ENCODE measurements at regions not wholly inside any gene's neighbourhood (a gene's known extent, or its start where the extent isn't known, plus 50 kb on each side); places are given as distances from the start of the nearest gene placed in this dataset.

DNA sequence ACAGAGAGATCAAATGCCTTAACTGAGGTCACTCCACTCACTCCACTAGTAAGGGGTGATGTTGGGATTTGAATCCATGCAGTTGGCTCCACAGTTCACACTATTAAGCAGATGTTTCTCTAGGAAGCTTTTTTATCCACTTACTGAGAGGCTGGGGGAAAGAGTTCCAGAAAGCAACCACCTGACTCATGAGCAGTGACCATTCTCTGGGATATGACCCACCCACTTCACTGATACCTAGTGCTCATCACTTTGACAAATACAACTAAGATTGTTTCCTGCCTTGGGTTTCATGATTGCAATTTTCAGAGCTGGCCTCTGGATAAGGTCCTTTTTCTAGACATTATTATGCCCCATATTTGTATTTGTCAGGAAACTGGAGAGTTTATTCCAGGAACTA lies 152.1 kb upstream of the PLEKHG7 start:
- H3K4me3 ChIP-seq = no peak overlapping the region
- intact Hi-C loops (cut with micrococcal nuclease; ENCODE audit: unreplicated experiment) = loop anchor here (5.0 kb wide), 1 partner anchor 403 kb away; the partner anchor contains the start of gene BTG1

DNA sequence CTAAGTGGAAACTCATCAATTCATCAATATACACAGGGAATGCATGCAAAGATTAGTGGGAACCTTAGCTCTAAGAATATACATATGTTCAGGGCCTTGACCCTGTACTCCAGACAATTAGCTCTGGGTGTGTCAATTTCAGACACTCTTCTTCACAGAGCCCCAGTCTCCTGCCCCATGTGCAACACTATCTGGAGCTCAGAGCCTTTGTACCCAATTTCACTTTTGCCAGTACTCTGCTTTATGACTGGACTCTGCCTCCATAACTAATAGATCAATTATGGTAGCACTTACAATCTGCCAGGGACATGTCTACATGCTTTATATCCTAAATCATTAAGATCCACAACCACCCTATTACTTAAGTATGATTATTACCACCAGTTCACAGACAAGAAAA lies 152.5 kb upstream of the PLEKHG7 start:
- BruUV-seq (replicated peaks) = no TSS peak
- ChIA-PET POLR2A (ENCODE audit: unreplicated experiment) (no interaction called here), CTCF (no interaction called here)
- no peaks in the 10 kb centered on the region for H3K9me2 ChIP-seq (ENCODE audit: insufficient read depth)
- H3K4me2 ChIP-seq = no peak overlapping the region
- no peaks in the 10 kb centered on the region for H4K20me1 ChIP-seq (ENCODE audit: insufficient read depth)
- intact Hi-C loops (cut with micrococcal nuclease; ENCODE audit: unreplicated experiment) = loop anchor here (5.0 kb wide), 1 partner anchor 403 kb away; the partner anchor contains the start of gene BTG1
- no peaks in the 10 kb centered on the region for H3K79me2 ChIP-seq (ENCODE audit: low read depth)
- H3K27me3 ChIP-seq (ENCODE audit: insufficient read depth, low read depth) = no peaks in the 10 kb centered on the region
- no peaks in the 10 kb centered on the region for H3K36me3 ChIP-seq (ENCODE audit: low read depth)
- H3K4me3 ChIP-seq = no peak overlapping the region
- no peak for DNase-seq
- peaks cover 17% of the 10 kb centered on the region for H3F3A ChIP-seq (ENCODE audit: insufficient read depth, low read depth)
- H3K4me1 ChIP-seq (replicated peaks; ENCODE audit: insufficient read depth) = peaks cover 19% of the 10 kb centered on the region
- no peak overlapping the region for H2AFZ ChIP-seq
- no peak for TF ChIP-seq CTCF (conservative IDR thresholded peaks at IDR 0.05)
- no peak for TF ChIP-seq EZH2 (IDR thresholded peaks at IDR 0.05; ENCODE audit: low read depth)
- no peaks in the 10 kb centered on the region for H3K9me3 ChIP-seq (ENCODE audit: insufficient read depth, low read depth)
- H3K27ac ChIP-seq = no peak overlapping the region

More for the DNA sequence above, 152.1 kb upstream of the PLEKHG7 start:
- ChIA-PET POLR2A (ENCODE audit: unreplicated experiment) (no interaction called here), CTCF (no interaction called here)
- H3K27ac ChIP-seq = no peak overlapping the region
- H3K79me2 ChIP-seq (ENCODE audit: low read depth) = no peaks in the 10 kb centered on the region
- H2AFZ ChIP-seq = no peak overlapping the region
- H3K27me3 ChIP-seq (ENCODE audit: insufficient read depth, low read depth) = no peaks in the 10 kb centered on the region
- H3K4me1 ChIP-seq (replicated peaks; ENCODE audit: insufficient read depth) = peaks cover 19% of the 10 kb centered on the region
- H3K9me3 ChIP-seq (ENCODE audit: insufficient read depth, low read depth) = no peaks in the 10 kb centered on the region
- H3K4me2 ChIP-seq = no peak overlapping the region
- no peak for DNase-seq
- no peaks in the 10 kb centered on the region for H3K36me3 ChIP-seq (ENCODE audit: low read depth)
- peaks cover 17% of the 10 kb centered on the region for H3F3A ChIP-seq (ENCODE audit: insufficient read depth, low read depth)
- no peak for TF ChIP-seq CTCF (conservative IDR thresholded peaks at IDR 0.05)
- no peak for TF ChIP-seq EZH2 (IDR thresholded peaks at IDR 0.05; ENCODE audit: low read depth)
- H3K9me2 ChIP-seq (ENCODE audit: insufficient read depth) = no peaks in the 10 kb centered on the region
- BruUV-seq (replicated peaks) = no TSS peak
- H4K20me1 ChIP-seq (ENCODE audit: insufficient read depth) = no peaks in the 10 kb centered on the region

- Histone ChIP-seq H2AFZ (no peak overlapping the region), H3K9me3 (ENCODE audit: insufficient read depth, low read depth) (no peaks in the 10 kb centered on the region), H3K4me1 (replicated peaks; ENCODE audit: insufficient read depth) (peaks cover 23% of the 10 kb centered on the region), H3K4me2 (no peak overlapping the region), H3K9me2 (ENCODE audit: insufficient read depth) (no peaks in the 10 kb centered on the region), H3K36me3 (ENCODE audit: low read depth) (no peaks in the 10 kb centered on the region), H3K79me2 (ENCODE audit: low read depth) (no peaks in the 10 kb centered on the region), H3K27ac (no peak overlapping the region), H4K20me1 (ENCODE audit: insufficient read depth) (no peaks in the 10 kb centered on the region), H3K4me3 (no peak overlapping the region), H3K27me3 (ENCODE audit: insufficient read depth, low read depth) (no peaks in the 10 kb centered on the region), H3F3A (ENCODE audit: insufficient read depth, low read depth) (peaks cover 17% of the 10 kb centered on the region)
- POLR2A ChIA-PET (ENCODE audit: unreplicated experiment) = no interaction called here
- no TSS peak for BruUV-seq (replicated peaks)
- no peak for TF ChIP-seq CTCF (conservative IDR thresholded peaks at IDR 0.05)
- no peak for TF ChIP-seq EZH2 (IDR thresholded peaks at IDR 0.05; ENCODE audit: low read depth)
- no peak for DNase-seq
- intact Hi-C loops (cut with micrococcal nuclease; ENCODE audit: unreplicated experiment) = no loop called here
- CTCF ChIA-PET = no interaction called here
These were observed 153.3 kb upstream of the PLEKHG7 start for GRCh38 chr12:92549516-92549915.
